MM.1S (cell line): ENCODE measurements at regions not wholly inside any gene's neighbourhood (a gene's known extent, or its start where the extent isn't known, plus 50 kb on each side); places are given as distances from the start of the nearest gene placed in this dataset.

Experiments used
- CTCF ChIP-seq: fragments of 300-600 bp; sonication (generic); IDR thresholded peaks from 2 replicates; pipeline ENCODE4 v1.5.1; 2016; ENCODE audit warnings: antibody characterized with exemption, low read length, mixed read lengths
- EZH2 ChIP-seq: fragments of 300-600 bp; sonication (generic); optimal IDR thresholded peaks from 2 replicates; pipeline ENCODE3; 2017; ENCODE audit warnings: low read depth, mild to moderate bottlenecking, antibody characterized with exemption, low read length, mixed read lengths
- EZH2phosphoT487 ChIP-seq: fragments of 300-600 bp; sonication (generic); IDR thresholded peaks from 2 replicates; pipeline ENCODE4 v1.6.1; 2018; ENCODE audit warnings: antibody characterized with exemption, low read length

- TF ChIP-seq EZH2 (no peak), CTCF (no peak), EZH2phosphoT487 (no peak)
Measured at GRCh38 chr1:96901783-96902363, 180.3 kb downstream of the PTBP2 start.
